WERI-Rb-1 (cell line): ENCODE measurements at regions not wholly inside any gene's neighbourhood (a gene's known extent, or its start where the extent isn't known, plus 50 kb on each side); places are given as distances from the start of the nearest gene placed in this dataset.
A peak's percentile ranks its signal among the peaks of the same experiment; 100 is the strongest.
"Not testable (repeated sequence)": the region's sequence is repeated elsewhere in the genome, so short reads cannot be mapped to it uniquely, and the experiment has no call there.

Experiments
- DNase-seq: peaks from one replicate; pipeline ENCODE4 v3.0.0-alpha.2; 2020
- H3K27ac ChIP-seq: fragments of 250-450 bp; sonication (Bioruptor Pico); 2 replicates; pipeline ENCODE4 v1.5.1; 2020; ENCODE audit warnings: mild to moderate bottlenecking, moderate library complexity
- H3K27me3 ChIP-seq: fragments of 250-450 bp; sonication (Bioruptor Pico); 2 replicates; pipeline ENCODE4 v1.5.1; 2021; ENCODE audit warnings: mild to moderate bottlenecking, low read depth, moderate library complexity; ENCODE audit not compliant: insufficient read depth, severe bottlenecking
- H3K36me3 ChIP-seq: fragments of 250-450 bp; sonication (Bioruptor Pico); 2 replicates; pipeline ENCODE4 v1.5.1; 2020; ENCODE audit warnings: mild to moderate bottlenecking, moderate library complexity
- H3K4me3 ChIP-seq: 2 replicates; pipeline ENCODE4 v1.5.1; 2011; ENCODE audit warnings: low read depth, mild to moderate bottlenecking, control low read depth, low read length
- H3K9me3 ChIP-seq: fragments of 250-450 bp; sonication (Bioruptor Pico); 2 replicates; pipeline ENCODE4 v1.5.1; 2021; ENCODE audit warnings: mild to moderate bottlenecking, moderate library complexity; ENCODE audit not compliant: severe bottlenecking

DNA sequence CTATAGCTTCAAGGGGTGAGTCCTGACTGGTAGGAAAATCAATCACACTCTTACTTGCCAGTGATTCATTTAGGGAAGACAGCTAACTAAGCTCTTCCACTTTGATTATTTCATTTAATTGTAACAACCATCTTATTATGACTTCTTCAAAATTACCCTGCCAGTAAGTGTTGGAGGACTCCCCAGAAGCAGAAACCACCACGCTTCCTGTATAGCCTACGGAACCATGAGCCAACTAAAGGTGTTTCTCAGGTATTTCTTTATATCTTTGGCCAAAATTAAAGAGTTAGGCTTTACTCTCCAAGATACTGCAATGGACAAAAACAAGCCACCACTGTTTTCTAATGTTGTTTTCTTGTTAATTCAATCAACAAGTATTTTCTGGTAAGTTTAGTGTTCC lies 61.0 kb downstream of the FOXD4L5 start:
- H3K4me3 ChIP-seq, H3K27me3 ChIP-seq, H3K36me3 ChIP-seq, H3K27ac ChIP-seq, H3K9me3 ChIP-seq, DNase-seq: not testable (repeated sequence)

DNA sequence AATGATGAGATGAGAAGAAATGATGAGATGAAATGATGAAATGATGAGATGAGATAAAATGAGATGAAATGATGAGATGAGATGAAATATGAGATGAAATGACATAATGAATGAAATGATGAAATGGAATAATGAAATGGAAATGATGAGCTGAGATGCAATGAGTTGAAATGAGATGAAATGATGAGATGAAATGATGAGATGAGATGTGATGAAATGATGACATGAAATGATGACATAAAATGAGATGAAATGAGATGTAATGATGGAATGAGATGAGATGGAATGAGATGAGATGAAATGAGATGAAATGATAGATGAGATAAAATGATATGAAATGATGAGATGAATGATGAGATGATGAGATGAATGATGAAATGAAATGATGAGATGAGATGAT lies 76.2 kb downstream of the FOXD4L5 start:
- H3K9me3 ChIP-seq, H3K36me3 ChIP-seq, DNase-seq, H3K4me3 ChIP-seq, H3K27me3 ChIP-seq, H3K27ac ChIP-seq: not testable (repeated sequence)

GRCh38 chr9:65207273-65207672 lies 77.7 kb downstream of the FOXD4L5 start:
- not testable (repeated sequence) for H3K27ac ChIP-seq, H3K4me3 ChIP-seq, DNase-seq, H3K27me3 ChIP-seq, H3K36me3 ChIP-seq, H3K9me3 ChIP-seq

GRCh38 chr9:65205853-65206252 lies 79.2 kb downstream of the FOXD4L5 start:
- H3K4me3 ChIP-seq, H3K27me3 ChIP-seq, H3K27ac ChIP-seq, H3K9me3 ChIP-seq, DNase-seq, H3K36me3 ChIP-seq: not testable (repeated sequence)

DNA sequence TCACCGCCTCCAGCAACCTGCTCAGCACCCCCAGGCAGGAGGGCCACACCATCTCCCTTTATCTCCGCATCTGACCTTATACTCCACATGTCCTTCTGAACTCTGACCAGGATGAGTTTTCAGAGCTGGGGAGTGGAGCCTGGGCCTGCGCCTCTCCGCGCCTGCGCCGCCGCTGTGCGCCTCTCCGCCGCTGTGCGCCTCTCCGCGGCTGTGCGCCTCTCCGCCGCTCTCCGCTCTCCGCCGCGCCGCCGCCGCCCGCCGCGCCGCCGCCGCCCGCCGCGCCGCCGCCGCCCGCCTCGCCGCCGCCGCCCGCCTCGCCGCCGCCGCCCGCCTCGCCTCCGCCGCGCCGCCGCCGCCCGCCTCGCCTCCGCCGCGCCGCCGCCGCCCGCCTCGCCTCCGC lies 89.2 kb downstream of the FOXD4L5 start:
- not testable (repeated sequence) for H3K4me3 ChIP-seq, H3K36me3 ChIP-seq, H3K9me3 ChIP-seq, H3K27ac ChIP-seq, H3K27me3 ChIP-seq
- DNase-seq, result peak; percentile 2

GRCh38 chr9:65155937-65156336 lies 129.1 kb downstream of the FOXD4L5 start:
- not testable (repeated sequence) for H3K27ac ChIP-seq, H3K9me3 ChIP-seq, H3K36me3 ChIP-seq, H3K4me3 ChIP-seq, H3K27me3 ChIP-seq, DNase-seq
